SK-N-SH (cell line): ENCODE measurements at regions not wholly inside any gene's neighbourhood (a gene's known extent, or its start where the extent isn't known, plus 50 kb on each side); places are given as distances from the start of the nearest gene placed in this dataset.

Experiments
- CTCF ChIA-PET: fragments of 300-600, 350-600 bp; formaldehyde crosslinking; extraction: SDS; loops from one replicate; lab custom pipeline; 2021; lab: Yijun Ruan, JAX
- POLR2A ChIA-PET: fragments of 350-600 bp; sonication (Branson Sonifier 250); formaldehyde crosslinking; extraction: SDS; loops from one replicate; lab custom pipeline; 2020; ENCODE audit warnings: antibody characterized with exemption, inconsistent platforms; lab: Yijun Ruan, JAX
- DNase-seq: peaks from one replicate; pipeline ENCODE4 v3.0.0; 2012
- H2AFZ ChIP-seq: fragments of 200-600 bp; sonication (generic); 2 replicates; pipeline ENCODE4 v1.8.1; 2016; ENCODE audit warnings: antibody characterized with exemption, mild to moderate bottlenecking, low read depth
- H3F3A ChIP-seq: fragments of 200-600 bp; sonication (generic); replicated peaks from 2 replicates; pipeline ENCODE3; 2016; ENCODE audit warnings: antibody characterized with exemption, mild to moderate bottlenecking; ENCODE audit not compliant: insufficient read depth
- H3K27ac ChIP-seq, 2 experiments: fragments of 200-500 bp in 1 of 2; fragments of 200-600 bp in 1 of 2; sonication (Bioruptor generic) in 1 of 2; sonication (generic), shearing (Covaris generic) in 1 of 2; 2 replicates each; pipeline versions ENCODE4 v1.5.1 to v1.6.1; 2014 to 2016; ENCODE audit warnings: low read depth in 2 of 2, inconsistent platforms in 1 of 2, low read length in 1 of 2, mild to moderate bottlenecking in 1 of 2, mixed read lengths in 1 of 2
- H3K27me3 ChIP-seq: fragments of 200-600 bp; sonication (generic), shearing (Covaris generic); 2 replicates; pipeline ENCODE4 v1.6.1; 2016; ENCODE audit warnings: mixed run types; ENCODE audit not compliant: insufficient read depth
- H3K36me3 ChIP-seq, 2 experiments: fragments of 200-500 bp in 1 of 2; fragments of 200-600 bp in 1 of 2; sonication (Bioruptor generic) in 1 of 2; sonication (generic) in 1 of 2; replicated peaks in 1 of 2; 2 replicates each; pipeline versions ENCODE3 to v1.5.1; 2014 to 2016; ENCODE audit warnings: low read length in 1 of 2, mild to moderate bottlenecking in 1 of 2; ENCODE audit not compliant: insufficient read depth in 2 of 2, control insufficient read depth in 1 of 2
- H3K4me1 ChIP-seq, 2 experiments: fragments of 200-500 bp in 1 of 2; fragments of 200-600 bp in 1 of 2; sonication (Bioruptor generic) in 1 of 2; sonication (generic), shearing (Covaris generic) in 1 of 2; 2 replicates each; pipeline versions ENCODE4 v1.5.1 to v1.6.1; 2014 to 2016; ENCODE audit warnings: low read depth in 1 of 2, low read length in 1 of 2, mixed run types in 1 of 2; ENCODE audit not compliant: insufficient read depth in 2 of 2, control insufficient read depth in 1 of 2
- H3K4me2 ChIP-seq: fragments of 200-600 bp; sonication (generic), shearing (Covaris generic); 2 replicates; pipeline ENCODE4 v1.6.1; 2017; ENCODE audit warnings: mixed run types
- H3K4me3 ChIP-seq, 2 experiments: fragments of 200-500 bp in 1 of 2; fragments of 200-600 bp in 1 of 2; sonication (Bioruptor generic) in 1 of 2; sonication (generic), shearing (Covaris generic) in 1 of 2; 2 replicates each; pipeline versions ENCODE4 v1.5.1 to v1.8.1; 2014 to 2016; ENCODE audit warnings: low read depth in 2 of 2, inconsistent platforms in 1 of 2, low read length in 1 of 2, mild to moderate bottlenecking in 1 of 2, mixed read lengths in 1 of 2, moderate library complexity in 1 of 2
- H3K79me2 ChIP-seq: fragments of 200-600 bp; sonication (generic); 2 replicates; pipeline ENCODE4 v1.8.1; 2017; ENCODE audit warnings: mild to moderate bottlenecking; ENCODE audit not compliant: insufficient read depth
- H3K9ac ChIP-seq: fragments of 200-600 bp; sonication (generic); 2 replicates; pipeline ENCODE4 v1.6.1; 2017; ENCODE audit warnings: mixed run types
- H3K9me2 ChIP-seq: fragments of 200-600 bp; sonication (generic); 2 replicates; pipeline ENCODE4 v1.6.1; 2017; ENCODE audit warnings: mixed run types
- H3K9me3 ChIP-seq: fragments of 200-600 bp; sonication (generic); 2 replicates; pipeline ENCODE4 v1.6.1; 2017; ENCODE audit warnings: mixed run types, mild to moderate bottlenecking, moderate library complexity
- H4K20me1 ChIP-seq: fragments of 200-600 bp; sonication (generic); 2 replicates; pipeline ENCODE4 v1.6.1; 2017; ENCODE audit warnings: mild to moderate bottlenecking, mixed run types; ENCODE audit not compliant: insufficient read depth
- CHD2 ChIP-seq: fragments of 150-350 bp; IDR thresholded peaks from 2 replicates; pipeline ENCODE4 v1.6.1; 2018; ENCODE audit warnings: low read length; ENCODE audit not compliant: partially characterized antibody
- ELF1 ChIP-seq: IDR thresholded peaks from 2 replicates; pipeline ENCODE4 v1.4.0; 2012
- EP300 ChIP-seq, 2 experiments: IDR thresholded peaks; 2 replicates each; pipeline versions ENCODE4 v1.4.0 to v1.6.1; 2012; ENCODE audit warnings: borderline replicate concordance in 1 of 2, low read depth in 1 of 2, low read length in 1 of 2
- EZH2phosphoT487 ChIP-seq: fragments of 200-600 bp; sonication (generic); IDR thresholded peaks from 2 replicates; pipeline ENCODE4 v1.6.1; 2017; ENCODE audit warnings: low read depth, mixed run types, mild to moderate bottlenecking, antibody characterized with exemption, moderate library complexity, borderline replicate concordance
- FOSL2 ChIP-seq: IDR thresholded peaks from 2 replicates; pipeline ENCODE4 v1.4.0; 2012; ENCODE audit warnings: low read depth, mild to moderate bottlenecking, moderate library complexity, borderline replicate concordance
- FOXJ3 ChIP-seq: sonication (generic); formaldehyde crosslinking; IDR thresholded peaks from 2 replicates; pipeline ENCODE4 v1.5.1; 2020; ENCODE audit warnings: mild to moderate bottlenecking, missing genetic modification reagents
- GATA2 ChIP-seq: sonication (generic); formaldehyde crosslinking; IDR thresholded peaks from 2 replicates; pipeline ENCODE4 v1.5.0; 2020; ENCODE audit warnings: mild to moderate bottlenecking, missing genetic modification reagents
- JUND ChIP-seq: IDR thresholded peaks from 2 replicates; pipeline ENCODE4 v1.4.0; 2012
- MEF2A ChIP-seq: IDR thresholded peaks from 2 replicates; pipeline ENCODE4 v1.4.0; 2012; ENCODE audit warnings: low read depth, borderline replicate concordance
- NFIC ChIP-seq: IDR thresholded peaks from 2 replicates; pipeline ENCODE4 v1.4.0; 2012; ENCODE audit warnings: borderline replicate concordance
- NRF1 ChIP-seq: IDR thresholded peaks from 2 replicates; pipeline ENCODE4 v1.6.1; 2012; ENCODE audit warnings: low read depth, mild to moderate bottlenecking, low read length
- RXRA ChIP-seq: IDR thresholded peaks from 2 replicates; pipeline ENCODE4 v1.4.0; 2012; ENCODE audit warnings: low read depth, mild to moderate bottlenecking, borderline replicate concordance
- SIN3A ChIP-seq: IDR thresholded peaks from 2 replicates; pipeline ENCODE4 v1.6.1; 2012; ENCODE audit warnings: low read depth, mild to moderate bottlenecking, low read length, moderate library complexity, borderline replicate concordance
- TAF1 ChIP-seq: IDR thresholded peaks from 2 replicates; pipeline ENCODE4 v1.6.1; 2012; ENCODE audit warnings: low read depth, mild to moderate bottlenecking, low read length, moderate library complexity, borderline replicate concordance
- TCF12 ChIP-seq: IDR thresholded peaks from 2 replicates; pipeline ENCODE4 v1.4.0; 2012
- WGBS: methylation state at CpG from one replicate; pipeline ENCODE4 v1.1.6; 2017; ENCODE audit warnings: low lambda C conversion rate; 5-methylcytosine and 5-hydroxymethylcytosine counted together
- TF ChIP-seq, protein P1 (sequence below): IDR thresholded peaks from 2 replicates; pipeline ENCODE4; 2012
- TF ChIP-seq, protein P2 (sequence below): IDR thresholded peaks from 2 replicates; pipeline ENCODE4 v1.4.0; 2012; ENCODE audit warnings: low read depth, borderline replicate concordance

DNA sequence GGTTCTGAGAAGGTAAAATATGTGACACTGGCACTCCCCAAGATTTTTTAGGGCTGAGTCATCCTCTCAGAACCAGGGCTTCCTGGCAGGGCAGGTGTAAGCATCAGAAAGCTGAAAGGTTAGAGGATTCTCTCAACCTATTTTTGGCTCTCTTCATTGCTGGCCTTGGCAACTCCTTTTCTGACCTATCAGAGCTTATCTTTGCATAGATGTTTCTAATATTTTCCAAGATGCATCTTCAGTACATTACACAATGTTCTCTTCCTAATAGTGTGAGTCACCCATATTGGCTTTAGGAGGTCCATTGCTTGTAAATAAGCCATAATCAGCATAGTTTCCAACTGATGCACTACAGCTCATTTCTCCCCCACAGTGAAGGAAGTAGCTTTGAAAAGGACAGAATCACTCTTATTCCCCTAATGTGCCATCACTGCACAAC lies 2008.4 kb upstream of the PIK3C3 start:
- Histone ChIP-seq H3K9ac (no peak overlapping the region), H3K9me3 (no peaks in the 10 kb centered on the region), H3K27ac (no peak overlapping the region), H2AFZ (no peak overlapping the region), H3K27me3 (no peaks in the 10 kb centered on the region), H4K20me1 (no peaks in the 10 kb centered on the region), H3K4me1 (0 out of 4 replicates have a peak, but pooled peaks cover 0 to 4% of the 10 kb centered on the region in 2 experiments), H3K79me2 (no peaks in the 10 kb centered on the region), H3K9me2 (no peaks in the 10 kb centered on the region), H3K36me3 (no peaks in the 10 kb centered on the region), H3F3A (no peaks in the 10 kb centered on the region), H3K4me2 (no peak overlapping the region), H3K4me3 (no peak overlapping the region)
- ChIA-PET POLR2A (no interaction called here), CTCF (no interaction called here)
- no peak for DNase-seq
- peak; percentile 35; the same call in 1 of the 2 replicates for TF ChIP-seq NFIC
- TF ChIP-seq MEF2A = peak; percentile 74
- no peak for TF ChIP-seq CHD2
- no peak for TF ChIP-seq SIN3A
- TF ChIP-seq, protein P1, sequence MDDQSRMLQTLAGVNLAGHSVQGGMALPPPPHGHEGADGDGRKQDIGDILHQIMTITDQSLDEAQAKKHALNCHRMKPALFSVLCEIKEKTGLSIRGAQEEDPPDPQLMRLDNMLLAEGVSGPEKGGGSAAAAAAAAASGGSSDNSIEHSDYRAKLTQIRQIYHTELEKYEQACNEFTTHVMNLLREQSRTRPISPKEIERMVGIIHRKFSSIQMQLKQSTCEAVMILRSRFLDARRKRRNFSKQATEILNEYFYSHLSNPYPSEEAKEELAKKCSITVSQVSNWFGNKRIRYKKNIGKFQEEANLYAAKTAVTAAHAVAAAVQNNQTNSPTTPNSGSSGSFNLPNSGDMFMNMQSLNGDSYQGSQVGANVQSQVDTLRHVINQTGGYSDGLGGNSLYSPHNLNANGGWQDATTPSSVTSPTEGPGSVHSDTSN = peak; percentile 14; the same call in 1 of the 2 replicates
- TF ChIP-seq FOSL2 = peak; percentile 62; the same call in 1 of the 2 replicates
- TF ChIP-seq TCF12 = peak; percentile 57
- peak; percentile 50 for TF ChIP-seq JUND
- TF ChIP-seq RXRA = peak; percentile 32; the same call in 1 of the 2 replicates
- no peak for TF ChIP-seq TAF1
- no peak for TF ChIP-seq EZH2phosphoT487
- peak in 1 of 2 experiments; percentile 64; a peak in 3 of 4 replicates for TF ChIP-seq EP300 (IDR thresholded peaks at IDR 0.05; ENCODE audit: borderline replicate concordance in 1 of 2, low read depth in 1 of 2, low read length in 1 of 2)

DNA sequence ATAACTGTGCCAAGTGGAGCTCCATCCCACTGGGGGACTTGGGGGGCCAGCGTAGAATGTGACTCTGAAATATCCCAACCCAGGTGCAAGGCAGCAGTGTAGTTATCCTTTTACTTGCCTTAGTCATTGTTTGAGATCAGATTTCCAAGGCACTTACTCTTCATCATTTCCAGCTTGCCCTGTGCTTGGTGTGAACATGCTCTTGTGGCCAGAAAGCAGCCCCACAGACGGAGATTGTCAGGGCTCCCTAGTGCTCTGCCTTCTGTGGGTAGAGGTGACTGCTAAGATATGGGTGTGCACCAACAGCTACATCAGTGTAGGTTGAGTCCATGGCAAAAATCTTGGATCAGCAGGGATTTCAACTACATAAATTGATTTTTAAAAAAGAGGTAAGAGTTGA lies 2010.0 kb upstream of the PIK3C3 start:
- Histone ChIP-seq H3K9me3 (no peaks in the 10 kb centered on the region), H3K4me1 (0 out of 4 replicates have a peak, but pooled peaks cover 0 to 4% of the 10 kb centered on the region in 2 experiments), H3K27ac (no peak overlapping the region), H3K79me2 (no peaks in the 10 kb centered on the region), H3K36me3 (no peaks in the 10 kb centered on the region), H3K27me3 (no peaks in the 10 kb centered on the region), H3K4me3 (no peak overlapping the region), H4K20me1 (no peaks in the 10 kb centered on the region), H3K9me2 (no peaks in the 10 kb centered on the region), H3K9ac (no peak overlapping the region), H3K4me2 (no peak overlapping the region), H3F3A (no peaks in the 10 kb centered on the region), H2AFZ (no peak overlapping the region)
- POLR2A ChIA-PET = no interaction called here
- no peak for DNase-seq
- CTCF ChIA-PET = no interaction called here
- TF ChIP-seq CHD2 (no peak), GATA2 (CRISPR knock-in tag) (no peak), FOSL2 (no peak), FOXJ3 (CRISPR knock-in tag) (no peak), NRF1 (no peak), SIN3A (no peak), ELF1 (no peak)
- TF ChIP-seq, protein P2, sequence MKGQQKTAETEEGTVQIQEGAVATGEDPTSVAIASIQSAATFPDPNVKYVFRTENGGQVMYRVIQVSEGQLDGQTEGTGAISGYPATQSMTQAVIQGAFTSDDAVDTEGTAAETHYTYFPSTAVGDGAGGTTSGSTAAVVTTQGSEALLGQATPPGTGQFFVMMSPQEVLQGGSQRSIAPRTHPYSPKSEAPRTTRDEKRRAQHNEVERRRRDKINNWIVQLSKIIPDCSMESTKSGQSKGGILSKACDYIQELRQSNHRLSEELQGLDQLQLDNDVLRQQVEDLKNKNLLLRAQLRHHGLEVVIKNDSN = no peak
- whole genome bisulfite sequencing = 69% methylated on average over 2 of the region's 2 CpGs
